Stimulated activated CD4-positive, alpha-beta T cell treated with anti-CD3 and anti-CD28 coated beads, Interleukin-15, amount 100 ng/mL, for 1 hour (primary cell): ENCODE measurements at regions not wholly inside any gene's neighbourhood (a gene's known extent, or its start where the extent isn't known, plus 50 kb on each side); places are given as distances from the start of the nearest gene placed in this dataset.

Source experiments
- DNase-seq, 2 donors: peaks; one replicate each; pipeline ENCODE4 v3.0.0-alpha.2; 2020; ENCODE audit warnings: low read depth in 1 of 2, low spot score in 1 of 2

DNA sequence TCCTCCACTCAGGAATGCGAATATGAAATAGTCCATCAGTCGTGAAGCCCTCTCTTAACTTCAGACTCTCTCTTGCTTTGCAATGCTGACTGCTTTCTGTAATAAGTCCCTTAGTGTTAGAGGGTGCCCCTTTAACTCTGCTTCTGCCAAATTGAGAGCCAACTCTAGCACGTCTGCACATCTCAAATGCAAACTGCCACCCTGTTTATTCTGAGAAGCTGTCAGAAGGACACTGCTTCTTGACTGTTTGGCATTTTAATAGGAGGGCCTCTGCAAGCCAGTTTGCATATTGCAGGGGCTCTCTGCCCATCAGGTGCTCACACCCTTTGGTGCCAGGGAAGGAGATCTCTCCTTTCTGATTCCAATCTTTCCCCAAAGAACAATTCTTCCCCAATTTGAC, 589.8 kb upstream of the CDH4 start:
- DNase-seq, result no peak

DNA sequence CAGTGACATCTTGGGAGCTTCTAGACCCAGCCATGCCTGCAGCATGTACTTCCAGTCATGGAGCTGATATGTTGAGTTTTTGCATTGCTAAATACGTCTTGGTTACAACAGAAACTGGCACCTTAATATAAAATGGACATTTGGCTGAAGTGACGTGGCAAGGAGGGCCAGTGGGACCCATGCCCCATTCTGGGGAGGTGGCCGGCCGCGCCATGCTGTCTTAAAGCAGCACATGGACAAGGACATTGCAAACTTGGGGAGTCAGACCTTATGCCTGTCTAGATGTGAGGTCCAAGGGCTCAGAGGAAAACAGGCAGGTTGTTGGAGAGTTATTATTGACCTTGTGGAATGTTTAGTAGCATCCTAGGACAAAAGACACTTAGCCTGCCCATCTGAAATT, 588.0 kb upstream of the CDH4 start:
- DNase-seq, result no peak

DNA sequence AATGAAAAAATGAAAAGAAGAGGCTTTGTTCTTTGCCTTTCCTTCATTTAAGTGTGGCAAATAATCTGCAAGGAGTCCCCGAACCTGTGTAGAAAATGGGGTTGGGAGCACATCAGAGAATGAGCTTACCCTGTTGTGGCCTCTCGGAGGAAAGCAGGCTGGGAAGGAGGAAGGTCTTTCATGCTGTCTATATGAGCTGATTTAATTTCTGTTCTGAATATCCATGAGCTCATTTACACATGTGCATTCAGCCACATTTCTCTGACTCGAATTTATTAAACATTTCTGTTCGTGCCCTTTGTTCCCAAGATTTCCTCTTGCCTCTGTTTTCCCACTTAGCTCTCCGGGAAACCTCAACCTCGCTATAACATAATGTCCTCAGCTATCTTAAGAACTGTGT, 584.4 kb upstream of the CDH4 start:
- no peak for DNase-seq

DNA sequence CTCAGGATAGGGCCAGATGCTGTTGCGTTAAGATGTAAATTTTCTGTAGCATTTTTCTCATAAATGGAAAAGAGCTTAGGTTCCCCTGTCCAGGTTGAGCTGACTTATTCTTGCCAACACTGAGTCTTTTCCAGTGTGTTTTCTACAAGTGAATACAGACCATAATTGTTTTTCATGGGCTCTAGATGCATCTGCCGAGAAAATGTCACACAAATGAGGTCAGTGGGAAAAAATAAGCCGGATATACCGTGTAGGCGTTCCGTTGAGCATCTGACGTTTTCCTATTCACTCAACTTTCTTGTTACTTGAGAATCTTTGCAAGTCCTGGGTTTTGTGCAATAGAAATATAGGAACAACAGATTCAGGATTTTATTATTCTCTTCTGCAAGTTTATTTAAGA, 582.9 kb upstream of the CDH4 start:
- no peak for DNase-seq

DNA sequence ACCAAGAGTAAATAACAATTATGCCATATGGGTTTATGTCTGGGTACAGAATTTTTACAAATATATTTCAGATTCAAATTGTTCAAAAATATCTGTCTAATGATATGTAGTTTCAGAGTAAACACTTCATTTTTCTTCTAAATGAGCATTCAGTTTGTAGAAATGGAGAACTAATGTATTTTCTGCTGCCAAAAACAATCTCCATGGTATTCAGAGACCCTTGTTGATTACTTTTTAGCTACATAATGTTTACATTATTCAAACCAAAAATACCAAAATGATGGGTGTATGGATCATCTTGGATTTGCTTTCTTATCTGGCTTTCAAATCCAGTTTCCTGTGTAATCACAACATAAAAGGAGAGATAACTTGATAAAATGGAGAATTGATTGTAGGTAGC, 576.0 kb upstream of the CDH4 start:
- DNase-seq, result no peak

DNA sequence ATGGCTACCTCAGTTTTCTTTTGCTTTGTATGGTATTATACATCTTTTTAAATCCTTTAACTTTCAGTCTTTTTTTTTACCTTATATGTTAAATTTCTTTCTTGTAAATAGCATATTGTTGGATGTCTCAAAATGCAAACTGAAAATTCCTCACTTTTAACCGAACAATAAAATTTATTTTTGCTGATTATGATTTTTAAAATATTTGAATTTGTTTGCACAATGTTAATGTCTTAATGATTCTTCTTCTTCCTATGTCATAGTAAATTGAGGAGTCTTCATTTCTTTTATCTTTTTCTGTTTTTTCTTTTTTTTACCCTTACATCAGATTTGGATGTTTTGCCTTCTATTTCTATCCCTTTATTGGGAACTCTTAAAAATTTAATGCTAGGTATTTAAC, 574.2 kb upstream of the CDH4 start:
- no peak for DNase-seq

DNA sequence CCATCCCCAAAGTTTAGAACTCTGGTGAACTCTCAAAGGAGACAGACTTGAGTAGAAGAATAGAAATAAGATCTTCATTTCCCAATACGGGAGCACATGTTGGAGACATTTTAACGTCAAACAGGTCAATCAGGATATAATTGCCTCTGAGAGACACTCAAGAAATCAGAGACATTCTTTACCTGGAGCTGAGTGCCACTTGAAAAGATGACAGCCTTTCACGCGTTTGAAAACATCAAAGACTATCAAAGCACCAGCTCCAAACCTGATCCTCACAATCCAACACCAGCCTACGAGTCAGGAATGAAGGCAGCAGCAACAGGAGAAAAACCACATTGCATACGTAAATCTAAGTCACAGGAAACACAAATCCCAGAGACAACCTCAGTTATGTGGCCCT, 571.5 kb upstream of the CDH4 start:
- DNase-seq, result no peak

DNA sequence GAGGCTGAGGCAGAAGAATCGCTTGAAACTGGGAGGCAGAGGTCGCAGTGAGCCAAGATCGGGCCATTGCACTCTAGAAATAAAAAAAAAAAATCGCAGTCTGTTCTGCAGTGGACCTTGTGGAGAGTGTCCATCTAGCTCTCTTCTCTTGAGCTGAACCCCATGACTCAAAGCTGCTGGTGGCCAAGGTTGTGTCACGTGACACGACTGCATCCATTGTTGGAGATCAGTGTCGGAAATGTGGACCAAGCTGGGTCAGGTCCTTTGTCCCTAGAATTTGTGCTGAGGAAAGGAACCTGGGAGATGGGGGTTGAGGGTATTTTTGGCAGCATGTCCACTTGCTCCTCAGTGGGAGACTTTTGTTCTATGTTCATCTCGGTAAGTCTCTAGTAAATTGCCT, 564.8 kb upstream of the CDH4 start:
- DNase-seq, result no peak

DNA sequence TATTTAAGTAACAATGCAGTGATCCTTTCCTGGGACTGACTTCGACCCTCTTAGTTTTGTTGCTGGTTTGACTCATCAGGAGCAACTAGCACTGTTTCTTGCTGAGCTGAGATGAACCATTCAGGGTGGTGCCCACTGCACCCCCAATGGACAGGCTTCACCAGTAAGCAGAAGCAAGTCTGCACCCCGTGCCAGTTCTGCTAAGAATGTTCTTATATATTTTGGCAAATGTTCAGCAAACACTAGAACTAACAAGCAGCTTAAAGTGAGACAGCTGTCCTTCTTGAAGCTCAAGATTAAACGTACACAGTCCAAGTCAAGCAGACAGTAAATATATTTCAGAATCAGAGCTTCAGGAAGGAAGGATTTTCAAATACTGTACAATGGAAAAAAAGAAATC, 561.3 kb upstream of the CDH4 start:
- DNase-seq, result no peak

DNA sequence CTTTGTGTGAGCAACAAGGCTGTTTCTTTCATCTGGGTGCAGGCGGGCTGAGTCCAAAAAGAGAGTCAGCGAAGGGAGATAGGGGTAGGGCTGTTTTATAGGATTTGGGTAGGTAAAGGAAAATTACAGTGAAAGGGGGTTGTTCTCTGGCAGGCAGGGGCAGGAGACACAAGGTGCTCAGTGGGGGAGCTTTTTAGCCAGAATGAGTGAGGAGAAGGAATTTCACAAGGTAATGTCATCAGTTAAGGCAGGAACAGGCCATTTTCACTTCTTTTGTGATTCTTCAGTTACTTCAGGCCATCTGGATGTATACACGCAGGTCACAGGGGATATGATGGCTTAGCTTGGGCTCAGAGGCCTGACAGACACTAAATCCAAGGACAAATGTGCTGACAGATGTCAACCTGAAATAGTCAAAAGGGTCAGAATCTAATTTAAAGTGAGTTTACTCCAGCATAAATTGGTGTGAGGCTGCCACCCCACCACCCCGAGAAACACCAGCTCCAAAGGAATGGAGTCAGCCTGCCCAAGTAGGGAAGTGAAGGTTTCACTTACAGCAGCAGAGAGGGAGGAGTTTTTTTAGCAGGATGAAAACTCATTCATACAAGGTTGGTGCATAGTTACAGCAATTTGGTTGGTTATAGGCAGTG, 560.0 kb upstream of the CDH4 start:
- no peak for DNase-seq

DNA sequence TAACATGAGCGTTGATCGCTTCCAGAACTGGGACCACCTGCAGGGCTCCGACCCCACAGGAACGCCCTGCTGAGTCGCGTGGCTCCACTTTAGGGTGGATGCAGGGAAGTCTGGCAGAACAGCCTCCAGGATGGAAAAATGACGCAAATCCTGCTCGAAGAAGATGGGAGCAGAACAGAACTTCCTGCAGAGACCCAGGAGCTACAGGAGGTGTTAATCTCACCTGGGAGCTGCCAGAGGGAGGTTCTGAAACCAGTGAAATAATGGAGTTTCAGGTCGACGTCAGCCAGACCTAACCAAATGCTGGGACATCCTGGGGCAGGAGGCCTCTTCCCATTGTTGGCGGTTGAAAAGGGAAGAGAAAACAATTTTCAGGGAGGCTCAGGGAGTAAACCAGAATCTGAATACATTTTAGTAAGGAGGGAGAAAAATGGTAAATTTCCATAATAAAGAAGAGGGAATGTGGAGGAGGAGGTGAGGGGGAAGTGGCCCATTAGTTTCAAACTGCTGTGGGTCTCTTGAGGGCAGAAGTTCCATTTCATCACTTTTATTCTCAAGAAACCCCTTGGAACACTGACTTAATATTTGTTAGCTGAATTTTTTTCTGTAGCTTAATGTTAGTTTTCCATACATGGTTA, 558.4 kb upstream of the CDH4 start:
- no peak for DNase-seq

DNA sequence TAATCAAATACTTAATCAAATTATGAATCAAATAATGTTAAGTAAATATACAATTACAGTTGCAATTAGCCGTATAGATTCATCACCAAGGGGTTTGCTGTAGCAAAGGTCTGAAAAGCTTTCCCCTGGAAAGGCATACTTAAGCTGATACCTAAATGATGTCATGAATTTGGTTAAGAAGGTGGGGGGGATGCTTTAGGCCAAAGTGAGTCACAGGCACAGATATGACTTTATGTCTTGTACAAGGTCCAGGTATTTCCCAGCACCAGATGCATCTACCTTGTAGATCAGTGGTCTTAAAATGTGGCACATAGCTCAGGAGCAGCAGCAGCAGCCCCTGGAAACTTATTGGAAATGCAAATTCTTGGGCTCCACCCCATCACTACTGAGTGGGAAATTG, 557.3 kb upstream of the CDH4 start:
- DNase-seq, result no peak

DNA sequence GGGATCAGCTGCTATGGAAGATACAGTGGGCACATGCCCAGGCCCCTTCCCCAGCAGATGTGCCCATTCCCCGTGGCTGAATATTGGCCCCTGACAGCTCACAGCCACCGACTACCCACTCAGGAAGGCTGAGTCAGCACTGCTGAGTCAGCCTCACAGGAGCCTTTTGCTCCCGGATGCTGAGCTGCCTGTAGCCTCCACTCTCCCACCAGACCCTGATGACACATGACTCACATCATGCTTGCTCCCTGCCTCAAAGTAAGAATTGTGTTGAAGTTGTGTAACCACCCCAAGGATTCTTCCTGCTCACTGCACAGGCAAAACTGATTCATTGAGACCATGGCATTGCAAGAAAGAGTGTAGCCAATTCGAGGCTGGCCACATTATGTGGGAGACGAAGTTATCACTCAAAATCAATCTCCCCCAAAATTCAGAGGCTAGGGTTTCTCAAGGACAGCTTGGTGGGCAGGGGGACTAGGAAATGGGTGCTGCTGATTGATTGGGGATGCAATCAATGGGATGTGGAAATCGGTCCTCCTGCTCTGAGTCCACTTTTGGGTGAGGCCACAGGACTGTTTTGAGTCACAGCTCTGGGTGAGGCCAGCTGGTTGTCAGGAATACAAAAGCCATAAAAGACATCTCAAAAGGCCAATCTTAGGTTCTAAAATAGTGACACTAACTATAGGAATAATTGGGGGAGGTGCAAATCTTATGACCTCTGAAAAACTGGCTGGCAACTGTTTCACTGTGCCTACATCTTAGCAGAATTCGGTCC, 556.6 kb upstream of the CDH4 start:
- no peak for DNase-seq

DNA sequence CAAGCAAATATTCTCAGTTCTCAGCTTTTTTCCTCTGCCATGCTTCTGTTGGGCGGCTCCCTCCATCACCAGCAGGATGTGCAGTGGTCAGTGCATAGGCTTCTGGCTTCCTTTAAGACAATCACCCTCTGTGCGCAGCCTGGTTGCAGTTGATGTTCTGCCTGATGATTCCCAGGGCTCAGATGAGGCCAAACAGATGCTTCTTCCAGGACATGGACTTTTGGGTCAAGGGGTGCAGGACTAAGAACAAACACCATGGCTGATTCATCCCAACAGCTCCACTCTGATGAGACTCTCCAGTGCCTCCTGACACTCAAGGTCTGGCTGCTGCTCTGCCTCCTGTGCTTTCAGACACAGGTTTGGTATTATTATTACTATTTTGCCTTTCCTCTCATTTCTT, 554.8 kb upstream of the CDH4 start:
- DNase-seq, result no peak

DNA sequence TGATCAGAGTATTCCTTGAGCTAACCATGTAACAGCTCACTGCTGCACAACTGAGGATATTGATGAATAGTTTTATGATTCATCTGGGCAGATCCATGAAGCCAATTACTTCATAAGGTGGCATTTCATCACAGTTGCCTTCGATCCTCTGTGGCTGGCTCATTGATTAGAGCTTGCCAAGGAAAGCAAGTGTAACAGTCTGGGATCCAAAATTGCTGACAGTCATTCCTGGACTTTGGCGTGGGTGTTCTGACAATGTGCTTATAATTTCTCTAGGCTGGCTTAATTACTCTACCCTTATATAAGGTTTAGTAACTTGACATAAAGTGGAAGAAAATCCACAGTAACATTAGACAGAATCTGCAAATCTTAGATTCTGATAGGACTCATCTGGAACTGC, 551.3 kb upstream of the CDH4 start:
- DNase-seq, result no peak

DNA sequence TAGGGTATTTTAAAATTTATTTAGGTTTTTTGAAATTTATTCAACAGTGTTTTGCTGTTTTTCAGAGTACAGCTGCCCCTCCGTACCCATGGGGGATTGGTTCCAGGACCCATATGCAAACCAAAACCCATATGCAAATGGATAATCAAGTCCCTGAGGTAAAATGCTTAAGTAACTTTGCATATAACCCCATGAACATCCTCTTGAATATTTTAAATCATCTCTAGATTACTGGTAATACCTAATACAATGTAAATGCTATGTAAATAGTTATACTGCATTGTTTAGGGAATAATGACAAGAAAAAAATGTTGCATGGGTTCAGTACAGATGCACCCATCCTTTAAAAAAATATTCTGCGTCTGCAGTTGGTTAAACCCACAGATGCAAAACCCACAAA, 547.9 kb upstream of the CDH4 start:
- no peak for DNase-seq

DNA sequence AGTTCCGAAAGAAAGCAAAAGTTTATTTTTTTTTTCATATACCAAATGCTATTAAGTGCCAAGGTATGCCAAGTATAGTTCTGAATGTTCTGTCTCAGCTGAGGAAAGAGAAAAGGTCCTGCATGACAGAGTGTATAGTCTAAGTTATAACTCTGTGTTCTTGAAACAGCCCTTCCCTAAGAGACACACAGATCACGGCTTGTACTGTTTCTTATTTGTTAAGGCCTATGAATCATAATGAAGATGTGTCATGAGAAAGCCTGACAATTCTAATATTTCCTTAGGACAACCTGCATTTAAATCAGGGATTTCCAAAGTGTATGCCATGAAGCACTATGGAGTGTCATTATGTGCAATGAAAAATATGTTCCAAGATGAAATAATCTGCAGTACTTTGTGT, 538.7 kb upstream of the CDH4 start:
- DNase-seq, result no peak

DNA sequence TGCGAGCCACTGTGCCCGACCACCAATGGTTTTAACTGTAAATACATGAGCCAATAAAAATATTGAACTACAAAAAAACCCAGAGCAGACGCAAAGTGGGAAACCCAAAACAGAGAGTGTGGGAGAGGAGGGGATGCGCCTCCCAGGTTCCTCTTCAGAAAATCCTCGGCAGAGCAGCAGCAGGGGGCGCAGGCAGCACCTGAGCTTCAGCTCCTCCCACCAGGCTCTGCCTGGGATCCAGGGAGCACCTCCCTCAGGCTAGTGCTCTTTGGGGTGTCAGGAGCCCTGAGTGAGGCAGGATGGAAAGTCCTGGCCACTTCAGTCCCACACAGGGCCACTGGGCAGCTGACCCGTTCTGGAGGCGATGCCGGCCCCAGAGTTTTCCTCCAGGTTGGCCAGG, 536.9 kb upstream of the CDH4 start:
- no peak for DNase-seq

DNA sequence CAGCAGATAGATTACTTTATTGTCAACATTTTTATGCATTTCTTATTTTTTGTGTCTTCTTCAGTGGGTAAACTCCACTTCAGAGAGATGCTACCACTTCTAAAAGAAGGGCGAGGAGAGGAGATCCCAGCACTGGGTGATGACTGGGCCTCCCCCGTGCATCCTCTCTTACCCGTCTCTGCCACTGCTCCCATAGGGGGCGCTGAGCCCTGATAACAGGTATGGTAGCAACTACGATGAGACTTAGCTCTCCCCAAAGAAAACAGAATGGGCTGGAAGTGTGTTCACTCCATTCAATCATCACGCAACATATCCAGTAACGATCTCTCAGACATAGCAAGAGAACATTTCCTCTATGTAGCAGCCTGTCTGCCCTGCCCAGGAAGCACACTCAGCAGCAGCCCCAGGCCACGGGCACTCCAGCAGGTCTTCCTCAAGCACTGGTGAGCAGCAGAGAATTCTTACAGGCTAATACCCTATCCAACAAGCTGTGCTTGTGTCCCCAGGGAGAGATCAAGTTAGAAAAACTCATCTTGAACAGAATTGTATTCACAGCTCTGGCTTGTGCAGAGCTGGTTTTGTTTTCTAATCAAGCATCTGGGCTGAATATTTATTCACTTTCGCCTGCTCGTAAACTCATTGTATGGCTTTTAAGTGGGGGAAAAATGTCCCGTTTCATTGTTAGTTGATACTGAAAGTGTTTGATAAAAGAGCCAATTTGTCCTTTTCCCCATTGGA, 533.1 kb upstream of the CDH4 start:
- no peak for DNase-seq

DNA sequence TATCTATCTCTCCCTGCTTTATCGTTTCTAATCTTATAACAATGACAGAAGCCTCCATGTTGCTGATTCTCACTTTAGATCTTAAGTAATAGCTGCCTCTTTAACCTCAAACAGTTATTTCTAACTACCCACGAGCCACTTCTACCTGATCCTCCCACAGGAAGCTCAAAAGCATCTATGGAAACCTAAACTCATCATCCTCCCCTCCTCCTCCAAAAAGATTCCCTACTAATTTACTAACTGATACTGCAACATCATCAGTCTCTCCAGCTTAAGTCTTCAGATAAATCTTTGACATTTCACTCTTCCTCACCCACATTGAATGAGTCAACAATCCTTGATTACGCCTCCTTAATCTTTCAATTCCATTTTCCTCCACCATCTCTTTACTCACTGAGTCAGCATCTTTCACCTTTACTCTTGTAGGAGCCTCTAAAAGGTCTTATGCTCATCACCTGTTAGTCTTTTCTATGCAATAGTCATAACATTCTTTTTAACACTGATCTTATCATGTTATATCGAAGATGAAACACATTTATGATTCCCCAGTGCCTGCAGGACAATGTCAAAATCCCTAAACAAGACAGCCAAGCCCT, 526.7 kb upstream of the CDH4 start:
- no peak for DNase-seq

DNA sequence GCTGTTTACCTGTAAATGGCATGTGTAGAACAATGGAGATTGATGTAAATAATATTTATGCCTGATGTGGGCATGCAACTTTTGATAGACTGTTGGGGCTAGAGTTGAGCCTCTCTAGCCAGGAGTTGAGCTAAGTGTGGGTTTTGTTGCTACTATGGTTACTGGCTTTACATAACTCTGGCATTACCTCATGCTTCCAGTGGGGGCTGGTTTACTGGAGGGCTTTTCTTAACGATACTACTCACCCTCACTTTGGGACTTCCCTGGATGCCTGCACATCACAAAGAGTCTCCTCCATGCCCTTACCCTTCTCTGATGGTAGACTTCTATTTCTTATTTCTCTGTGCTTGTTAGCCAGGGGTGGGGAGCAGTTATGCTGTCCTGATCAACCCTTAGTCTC, 524.6 kb upstream of the CDH4 start:
- no peak for DNase-seq

DNA sequence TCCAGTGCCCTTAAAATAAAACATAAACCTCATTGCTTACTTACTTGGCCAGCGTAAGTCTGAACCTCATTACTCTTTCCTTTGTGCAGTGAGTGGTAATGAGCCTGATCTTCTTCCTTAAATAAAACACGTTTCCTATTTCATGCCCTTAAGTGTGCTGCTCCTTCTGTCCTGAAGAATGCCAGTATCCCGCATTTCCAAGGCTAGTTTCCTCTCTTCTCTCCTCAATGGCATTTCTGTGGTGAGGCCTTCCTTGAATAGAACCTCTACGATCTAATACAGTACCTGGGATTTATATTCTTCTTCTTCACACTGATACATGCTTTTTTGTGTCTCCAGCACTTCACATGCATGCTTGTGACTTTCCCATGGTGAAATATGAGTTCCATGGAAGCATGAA, 523.4 kb upstream of the CDH4 start:
- DNase-seq, result no peak
